H9 (cell line): ENCODE measurements at regions not wholly inside any gene's neighbourhood (a gene's known extent, or its start where the extent isn't known, plus 50 kb on each side); places are given as distances from the start of the nearest gene placed in this dataset.

ENCODE experiments used
- DNase-seq: peaks from one replicate; pipeline ENCODE4 v3.0.0-alpha.2; 2017
- H2AFZ ChIP-seq: one replicate; pipeline ENCODE4 v1.6.1; 2013; ENCODE audit warnings: mild to moderate bottlenecking, low read length, control low read depth, moderate library complexity
- H2AK5ac ChIP-seq: 2 replicates; pipeline ENCODE4 v1.6.1; 2013; ENCODE audit warnings: low read length, control low read depth, mixed read lengths; ENCODE audit not compliant: insufficient read length
- H2BK120ac ChIP-seq: one replicate; pipeline ENCODE4 v1.6.1; 2013; ENCODE audit warnings: low read depth, mild to moderate bottlenecking, low read length, control low read depth, inconsistent platforms; ENCODE audit not compliant: poor library complexity, severe bottlenecking
- H2BK12ac ChIP-seq: 2 replicates; pipeline ENCODE4 v1.6.1; 2013; ENCODE audit warnings: low read length, control low read depth, mixed read lengths, low read depth; ENCODE audit not compliant: insufficient read length
- H2BK15ac ChIP-seq: 2 replicates; pipeline ENCODE4 v1.6.1; 2013; ENCODE audit warnings: low read depth, low read length, control low read depth
- H2BK20ac ChIP-seq: one replicate; pipeline ENCODE4 v1.6.1; 2013; ENCODE audit warnings: low read depth, mild to moderate bottlenecking, low read length, control low read depth, inconsistent platforms; ENCODE audit not compliant: poor library complexity, severe bottlenecking
- H2BK5ac ChIP-seq: 2 replicates; pipeline ENCODE4 v1.6.1; 2013; ENCODE audit warnings: low read length, control low read depth, mixed read lengths; ENCODE audit not compliant: insufficient read length
- H3K14ac ChIP-seq: 2 replicates; pipeline ENCODE4 v1.6.1; 2013; ENCODE audit warnings: low read length, control low read depth; ENCODE audit not compliant: insufficient read depth
- H3K18ac ChIP-seq: 2 replicates; pipeline ENCODE4 v1.6.1; 2013; ENCODE audit warnings: low read depth, mild to moderate bottlenecking, mixed read lengths, low read length, control low read depth; ENCODE audit not compliant: insufficient read length
- H3K23ac ChIP-seq: 2 replicates; pipeline ENCODE4 v1.6.1; 2013; ENCODE audit warnings: low read length, control low read depth, mixed read lengths, low read depth; ENCODE audit not compliant: insufficient read length
- H3K23me2 ChIP-seq: 2 replicates; pipeline ENCODE4 v1.6.1; 2013; ENCODE audit warnings: low read depth, mild to moderate bottlenecking, mixed read lengths, low read length, control low read depth; ENCODE audit not compliant: insufficient read length, poor library complexity, severe bottlenecking
- H3K27ac ChIP-seq: 2 replicates; pipeline ENCODE4 v1.5.1; 2013; ENCODE audit warnings: low read length, control low read depth, mixed read lengths, low read depth; ENCODE audit not compliant: insufficient read length
- H3K27me3 ChIP-seq: 2 replicates; pipeline ENCODE4 v1.6.1; 2013; ENCODE audit warnings: low read length, control low read depth, inconsistent platforms; ENCODE audit not compliant: insufficient read depth
- H3K4ac ChIP-seq: 2 replicates; pipeline ENCODE4 v1.6.1; 2013; ENCODE audit warnings: low read depth, mild to moderate bottlenecking, control low read depth, inconsistent platforms, low read length, moderate library complexity
- H3K4me1 ChIP-seq: 2 replicates; pipeline ENCODE4 v1.6.1; 2013; ENCODE audit warnings: low read length, control low read depth, inconsistent platforms; ENCODE audit not compliant: insufficient read depth
- H3K4me2 ChIP-seq: 2 replicates; pipeline ENCODE4 v1.6.1; 2013; ENCODE audit warnings: low read length, control low read depth, mixed read lengths; ENCODE audit not compliant: insufficient read length, insufficient read depth
- H3K56ac ChIP-seq: 2 replicates; pipeline ENCODE4 v1.6.1; 2013; ENCODE audit warnings: low read depth, mild to moderate bottlenecking, mixed read lengths, low read length, control low read depth; ENCODE audit not compliant: insufficient read length
- H3K79me1 ChIP-seq: 2 replicates; pipeline ENCODE4 v1.6.1; 2013; ENCODE audit warnings: low read depth, mild to moderate bottlenecking, moderate library complexity, low read length, control low read depth, inconsistent platforms; ENCODE audit not compliant: insufficient read depth, poor library complexity, severe bottlenecking
- H3K79me2 ChIP-seq: 2 replicates; pipeline ENCODE4 v1.6.1; 2013; ENCODE audit warnings: low read length, control low read depth, inconsistent platforms; ENCODE audit not compliant: insufficient read depth
- H3K9ac ChIP-seq: 2 replicates; pipeline ENCODE4 v1.6.1; 2013; ENCODE audit warnings: low read length, control low read depth, mixed read lengths; ENCODE audit not compliant: insufficient read length; ENCODE audit errors: extremely low read depth
- H3K9me3 ChIP-seq: one replicate; pipeline ENCODE4 v1.6.1; 2013; ENCODE audit warnings: low read depth, low read length, inconsistent platforms; ENCODE audit not compliant: control insufficient read depth
- H3T11ph ChIP-seq: one replicate; pipeline ENCODE4 v1.6.1; 2013; ENCODE audit warnings: mild to moderate bottlenecking, low read length, control low read depth, inconsistent platforms
- H4K20me1 ChIP-seq: one replicate; pipeline ENCODE4 v1.6.1; 2013; ENCODE audit not compliant: control insufficient read depth, insufficient read length, insufficient read depth
- H4K5ac ChIP-seq: 2 replicates; pipeline ENCODE4 v1.6.1; 2013; ENCODE audit warnings: low read depth, mild to moderate bottlenecking, mixed read lengths, low read length, control low read depth; ENCODE audit not compliant: insufficient read length
- H4K8ac ChIP-seq: replicated peaks from 2 replicates; pipeline ENCODE4 v1.6.1; 2013; ENCODE audit warnings: low read length, control low read depth, mixed read lengths, low read depth; ENCODE audit not compliant: insufficient read length
- H4K91ac ChIP-seq: 2 replicates; pipeline ENCODE4 v1.6.1; 2013; ENCODE audit warnings: low read depth, mild to moderate bottlenecking, moderate library complexity, mixed read lengths, low read length, control low read depth; ENCODE audit not compliant: insufficient read length
- H3K27ac Mint-ChIP-seq, 3 experiments: 2 replicates in 2 of 3; 3 replicates in 1 of 3; pipeline ENCODE4 v1.8.0; 2020 to 2021; ENCODE audit warnings: mixed read lengths in 3 of 3, mild to moderate bottlenecking in 1 of 3, moderate library complexity in 1 of 3
- H3K27me3 Mint-ChIP-seq: 2 replicates; pipeline ENCODE4 v1.8.0; 2021; ENCODE audit warnings: low read depth, mild to moderate bottlenecking, moderate library complexity, mixed read lengths
- H3K36me3 Mint-ChIP-seq, 3 experiments: 2 replicates in 2 of 3; 3 replicates in 1 of 3; pipeline ENCODE4 v1.8.0; 2020 to 2021; ENCODE audit warnings: low read depth in 3 of 3, mixed read lengths in 3 of 3; ENCODE audit not compliant: insufficient read depth in 1 of 3
- H3K4me1 Mint-ChIP-seq, 2 experiments: 2 replicates each; pipeline ENCODE4 v1.8.0; 2020; ENCODE audit warnings: mixed read lengths in 2 of 2
- H3K4me3 Mint-ChIP-seq, 2 experiments: 2 replicates in 1 of 2; 3 replicates in 1 of 2; pipeline ENCODE4 v1.8.0; 2020 to 2021; ENCODE audit warnings: mild to moderate bottlenecking in 2 of 2, mixed read lengths in 2 of 2, moderate library complexity in 1 of 2
- H3K9me3 Mint-ChIP-seq, 2 experiments: 2 replicates in 1 of 2; 3 replicates in 1 of 2; pipeline ENCODE4 v1.8.0; 2020; ENCODE audit warnings: mild to moderate bottlenecking in 2 of 2, mixed read lengths in 2 of 2, moderate library complexity in 1 of 2
- CTCF ChIP-seq: fragments of 200-600 bp; sonication (generic); conservative IDR thresholded peaks from 3 replicates; pipeline ENCODE4 v1.8.0; 2021; ENCODE audit warnings: antibody characterized with exemption, mild to moderate bottlenecking
- WGBS: extraction: QIAGEN DNeasy Blood & Tissue Kit; methylation state at CpG from one replicate; pipeline ENCODE4 v1.1.7; 2013; ENCODE audit warnings: missing lambda C conversion rate, low lambda C conversion rate, mixed read lengths; ENCODE audit not compliant: insufficient read length; ENCODE audit errors: extremely low coverage; 5-methylcytosine and 5-hydroxymethylcytosine counted together

GRCh38 chr5:147177125-147177840, 57.5 kb upstream of the STK32A start:
- Histone ChIP-seq H2BK20ac (no peak overlapping the region), H2AK5ac (no peak overlapping the region), H3K23me2 (no peaks in the 10 kb centered on the region), H3K4me1 (no peaks in the 10 kb centered on the region), H4K5ac (no peak overlapping the region), H2BK5ac (no peak overlapping the region), H3K18ac (no peak overlapping the region), H4K91ac (no peak overlapping the region), H3K23ac (no peak overlapping the region), H4K20me1 (no peaks in the 10 kb centered on the region), H2BK120ac (no peak overlapping the region), H3K4ac (no peak overlapping the region), H3K9ac (no peak overlapping the region), H3K56ac (no peak overlapping the region), H3K79me1 (no peaks in the 10 kb centered on the region), H3K4me2 (no peak overlapping the region), H3K9me3 (no peaks in the 10 kb centered on the region), H3K79me2 (no peaks in the 10 kb centered on the region), H3K27me3 (no peaks in the 10 kb centered on the region), H2AFZ (no peak overlapping the region), H3K27ac (no peak overlapping the region), H3T11ph (no peak overlapping the region), H2BK15ac (no peak overlapping the region), H2BK12ac (no peak overlapping the region), H3K14ac (no peak overlapping the region), H4K8ac (no peak overlapping the region)
- Mint-ChIP-seq H3K4me3 (no peak overlapping the region), H3K4me1 (peaks cover 0 to 4% of the 10 kb centered on the region in 2 experiments; a peak in 1 of 4 replicates), H3K27me3 (no peaks in the 10 kb centered on the region), H3K9me3 (no peaks in the 10 kb centered on the region), H3K27ac (peak overlapping the region in 1 of 3 experiments; percentile 35; a peak in 2 of 7 replicates), H3K36me3 (no peaks in the 10 kb centered on the region)
- TF ChIP-seq CTCF = no peak
- no peak for DNase-seq
- WGBS = no CpG with 5 or more reads among the region's 6 CpGs
